H1 (cell line): ENCODE measurements at regions not wholly inside any gene's neighbourhood (a gene's known extent, or its start where the extent isn't known, plus 50 kb on each side); places are given as distances from the start of the nearest gene placed in this dataset.

Source experiments
- CBX8 ChIP-seq: fragments of 300-800, 300-1000 bp; sonication (generic); IDR thresholded peaks from 2 replicates; pipeline ENCODE4 v1.7.1; 2016; ENCODE audit warnings: low read depth, low read length, borderline replicate concordance
- CTCF ChIP-seq, 3 experiments: IDR thresholded peaks; 1 replicate in 2 of 3; 2 replicates in 1 of 3; pipeline versions ENCODE4 v1.5.1 to v1.6.1; 2011; ENCODE audit warnings: low read length in 3 of 3, mild to moderate bottlenecking in 3 of 3, inconsistent platforms in 2 of 3, low read depth in 1 of 3, moderate library complexity in 1 of 3; ENCODE audit not compliant: insufficient read depth in 1 of 3; ENCODE audit errors: control extremely low read depth in 1 of 3
- POU5F1 ChIP-seq: IDR thresholded peaks from 2 replicates; pipeline ENCODE4 v1.6.1; 2011; ENCODE audit warnings: low read depth, mild to moderate bottlenecking, low read length, moderate library complexity
- SIX5 ChIP-seq: IDR thresholded peaks from 2 replicates; pipeline ENCODE4 v1.6.1; 2011; ENCODE audit warnings: mild to moderate bottlenecking, low read depth, low read length

- TF ChIP-seq CBX8 (no peak), CTCF (IDR thresholded peaks at IDR 0.05; ENCODE audit: control extremely low read depth in 1 of 3, insufficient read depth in 1 of 3, low read depth in 1 of 3, low read length in 3 of 3) (no peak), POU5F1 (no peak), SIX5 (no peak)
Observed at GRCh38 chr9:95816716-95817115, 58.8 kb upstream of the ERCC6L2 start (continued).
